HCT116 (cell line): ENCODE measurements at regions not wholly inside any gene's neighbourhood (a gene's known extent, or its start where the extent isn't known, plus 50 kb on each side); places are given as distances from the start of the nearest gene placed in this dataset.

ENCODE experiments used
- ATAC-seq: fragments of 200-7000 bp; cut with Tn5 transposase; 2 replicates; pipeline ENCODE4 v1.9.1; 2020; ENCODE audit warnings: mild to moderate bottlenecking, moderate library complexity
- BruUV-seq: library from RNA; stranded (reverse); fragments of 400-500 nt; replicated peaks from 2 replicates; lab custom pipeline; 2021; lab: Mats Ljungman, UMichigan
- CTCF ChIA-PET: fragments of 300-600 bp; sonication (Branson Sonifier 250); formaldehyde crosslinking; loops from one replicate; lab custom pipeline; 2021; ENCODE audit warnings: antibody characterized with exemption; lab: Charles Lee
- POLR2A ChIA-PET: fragments of 300-600, 350-600 bp; sonication (Branson Sonifier 250); formaldehyde crosslinking; loops from one replicate; lab custom pipeline; 2021; ENCODE audit warnings: antibody characterized with exemption; lab: Charles Lee
- RAD21 ChIA-PET, 2 experiments: fragments of 300-600 bp; sonication (Branson Sonifier 250); formaldehyde crosslinking; loops; one replicate each; lab custom pipeline; 2023; ENCODE audit warnings: low total read pairs in 2 of 2; ENCODE audit not compliant: uncharacterized antibody in 2 of 2, unreplicated experiment in 2 of 2, low non-redundant PET in 1 of 2; lab: Charles Lee
- DNase-seq: peaks from one replicate; pipeline ENCODE4 v3.0.0-alpha.2; 2010; ENCODE audit warnings: low read depth, low spot score
- H2AFZ ChIP-seq: fragments of 200-600 bp; shearing (Covaris generic), sonication (generic); 2 replicates; pipeline ENCODE4 v1.6.1; 2017; ENCODE audit warnings: low read depth, mixed run types, mixed read lengths, antibody characterized with exemption, low read length; ENCODE audit not compliant: poor library complexity, severe bottlenecking
- H3K27ac ChIP-seq: 2 replicates; pipeline ENCODE4 v1.5.1; 2012; ENCODE audit warnings: low read depth, low read length
- H3K27me3 ChIP-seq: fragments of 200-600 bp; sonication (generic); 2 replicates; pipeline ENCODE4 v1.6.1; 2016; ENCODE audit warnings: mixed run types, low read length, mixed read lengths; ENCODE audit not compliant: insufficient read depth
- H3K36me3 ChIP-seq, 2 experiments: fragments of 200-500 bp in 1 of 2; fragments of 200-600 bp in 1 of 2; sonication (Bioruptor generic) in 1 of 2; sonication (generic) in 1 of 2; 2 replicates each; pipeline versions ENCODE4 v1.5.1 to v1.6.1; 2014 to 2016; ENCODE audit warnings: low read length in 2 of 2, inconsistent platforms in 1 of 2, mixed read lengths in 1 of 2, mixed run types in 1 of 2; ENCODE audit not compliant: insufficient read depth in 2 of 2, control insufficient read depth in 1 of 2
- H3K4me1 ChIP-seq, 2 experiments: fragments of 200-600 bp in 1 of 2; sonication (generic) in 1 of 2; 2 replicates each; pipeline versions ENCODE4 v1.5.1 to v1.6.1; 2012 to 2017; ENCODE audit warnings: low read length in 2 of 2, inconsistent platforms in 1 of 2, mild to moderate bottlenecking in 1 of 2, mixed read lengths in 1 of 2, mixed run types in 1 of 2, moderate library complexity in 1 of 2; ENCODE audit not compliant: insufficient read depth in 2 of 2, control insufficient read depth in 1 of 2
- H3K4me2 ChIP-seq: fragments of 200-600 bp; sonication (generic); 2 replicates; pipeline ENCODE4 v1.6.1; 2017; ENCODE audit warnings: mixed run types, low read length, mixed read lengths
- H3K4me3 ChIP-seq, 2 experiments: fragments of 200-600 bp in 1 of 2; sonication (generic) in 1 of 2; replicated peaks in 1 of 2; 2 replicates each; pipeline ENCODE4 v1.5.1; 2011 to 2016; ENCODE audit warnings: low read length in 2 of 2, control low read depth in 1 of 2, low read depth in 1 of 2, mild to moderate bottlenecking in 1 of 2, mixed read lengths in 1 of 2, mixed run types in 1 of 2
- H3K79me2 ChIP-seq: fragments of 200-600 bp; sonication (generic); 2 replicates; pipeline ENCODE4 v1.6.1; 2017; ENCODE audit warnings: mild to moderate bottlenecking, mixed run types, low read length, moderate library complexity, mixed read lengths; ENCODE audit not compliant: insufficient read depth
- H3K9ac ChIP-seq: fragments of 200-600 bp; sonication (generic); 2 replicates; pipeline ENCODE4 v1.6.1; 2016; ENCODE audit warnings: low read length, mixed read lengths
- H3K9me2 ChIP-seq: fragments of 200-600 bp; sonication (generic), shearing (Covaris generic); 2 replicates; pipeline ENCODE4 v1.6.1; 2017; ENCODE audit warnings: mixed run types, mild to moderate bottlenecking, moderate library complexity; ENCODE audit not compliant: insufficient read depth
- H3K9me3 ChIP-seq, 2 experiments: fragments of 200-500 bp in 1 of 2; fragments of 200-600 bp in 1 of 2; sonication (Bioruptor generic) in 1 of 2; sonication (generic) in 1 of 2; 2 replicates each; pipeline ENCODE4 v1.6.1; 2014 to 2017; ENCODE audit warnings: low read length in 2 of 2, mixed read lengths in 2 of 2, inconsistent platforms in 1 of 2, low read depth in 1 of 2, mild to moderate bottlenecking in 1 of 2, mixed run types in 1 of 2, moderate library complexity in 1 of 2; ENCODE audit not compliant: control insufficient read depth in 1 of 2, insufficient read depth in 1 of 2
- H4K20me1 ChIP-seq: fragments of 200-600 bp; sonication (generic), shearing (Covaris generic); 2 replicates; pipeline ENCODE4 v1.6.1; 2017; ENCODE audit warnings: mixed run types, mild to moderate bottlenecking, moderate library complexity; ENCODE audit not compliant: insufficient read depth
- FOSL1 ChIP-seq: IDR thresholded peaks from 2 replicates; pipeline ENCODE4 v1.6.1; 2012; ENCODE audit warnings: low read depth
- POLR2AphosphoS5 ChIP-seq: IDR thresholded peaks from 2 replicates; pipeline ENCODE4 v1.6.1; 2011; ENCODE audit warnings: mild to moderate bottlenecking, low read depth, low read length, moderate library complexity
- RAD21 ChIP-seq: IDR thresholded peaks from 2 replicates; pipeline ENCODE4 v1.6.1; 2012; ENCODE audit warnings: low read depth, mild to moderate bottlenecking
- REST ChIP-seq: IDR thresholded peaks from 2 replicates; pipeline ENCODE4 v1.6.1; 2012; ENCODE audit warnings: low read depth
- SIN3A ChIP-seq: IDR thresholded peaks from 2 replicates; pipeline ENCODE4 v1.6.1; 2012; ENCODE audit warnings: low read depth
- TCF7L2 ChIP-seq: IDR thresholded peaks from 2 replicates; pipeline ENCODE4 v1.7.0; 2011; ENCODE audit warnings: borderline replicate concordance, inconsistent platforms; ENCODE audit not compliant: insufficient read depth, insufficient read length; ENCODE audit errors: extremely low read depth
- intact Hi-C: fragments of 100-400 bp; cut with micrococcal nuclease; formaldehyde crosslinking; loops from 2 replicates; pipeline ENCODE4 v1.10.0; 2022

DNA sequence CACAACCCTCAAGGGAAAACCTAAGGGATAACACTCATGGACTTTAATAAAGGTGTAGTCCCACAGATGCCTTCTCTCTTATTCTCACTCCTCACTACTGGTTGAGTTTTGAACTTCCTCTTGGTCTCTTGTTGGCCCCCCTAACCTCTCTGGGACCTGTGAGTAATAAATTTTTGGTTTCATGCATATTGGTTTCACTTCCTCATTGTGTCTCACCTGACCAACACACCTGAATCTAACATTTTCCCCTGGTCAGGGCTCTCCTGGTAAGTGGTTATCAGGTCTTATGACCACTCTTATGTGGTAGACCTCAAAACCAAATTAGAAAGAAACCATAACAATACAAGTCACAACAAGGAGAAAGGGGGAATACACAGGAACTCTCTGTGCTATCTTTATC is 60.5 kb upstream of the PRMT6 start:
- no peak overlapping the region for H3K27ac ChIP-seq
- intact Hi-C loops, result no loop called here
- CTCF ChIA-PET, result no interaction called here

GRCh38 chr1:106998431-106999002 is 58.0 kb upstream of the PRMT6 start:
- RAD21 ChIA-PET, result no interaction called here
- H3K4me3 ChIP-seq, result no peak overlapping the region

More for the DNA sequence above, 60.5 kb upstream of the PRMT6 start:
- H3K36me3 ChIP-seq, result no peaks in the 10 kb centered on the region
- H3K9ac ChIP-seq, result no peak overlapping the region
- ChIA-PET RAD21 (no interaction called here), POLR2A (no interaction called here)
- peaks cover 0 to 3% of the 10 kb centered on the region in 2 experiments; a peak in 1 of 4 replicates for H3K9me3 ChIP-seq
- no peaks in the 10 kb centered on the region for H3K9me2 ChIP-seq
- H3K4me1 ChIP-seq, result no peaks in the 10 kb centered on the region
- no peaks in the 10 kb centered on the region for H3K27me3 ChIP-seq
- H4K20me1 ChIP-seq, result no peaks in the 10 kb centered on the region
- no peak overlapping the region for H3K4me2 ChIP-seq
- no TSS peak for BruUV-seq
- no peaks in the 10 kb centered on the region for H3K79me2 ChIP-seq
- TF ChIP-seq FOSL1 (no peak), POLR2AphosphoS5 (no peak), RAD21 (no peak), SIN3A (no peak), TCF7L2 (no peak)
- no peak overlapping the region for H3K4me3 ChIP-seq
- ATAC-seq (no peak), DNase-seq (no peak)
- H2AFZ ChIP-seq, result no peak overlapping the region

More at GRCh38 chr1:106998431-106999002, 58.0 kb upstream of the PRMT6 start:
- no peak for TF ChIP-seq REST
- TF ChIP-seq, all 23 proteins: peak for 0
- H2AFZ ChIP-seq, result no peak overlapping the region
- H3K36me3 ChIP-seq, result no peaks in the 10 kb centered on the region
- ATAC-seq (no peak), DNase-seq (no peak)
- H3K27me3 ChIP-seq, result no peaks in the 10 kb centered on the region
- ChIA-PET CTCF (no interaction called here), POLR2A (no interaction called here)
- no peak overlapping the region for H3K27ac ChIP-seq
- H3K9ac ChIP-seq, result no peak overlapping the region
- H3K4me1 ChIP-seq, result no peaks in the 10 kb centered on the region
- no peaks in the 10 kb centered on the region for H4K20me1 ChIP-seq
- BruUV-seq, result no TSS peak
- intact Hi-C loops, result no loop called here
- peaks cover 0 to 3% of the 10 kb centered on the region in 2 experiments; a peak in 1 of 4 replicates for H3K9me3 ChIP-seq
- H3K4me2 ChIP-seq, result no peak overlapping the region
- H3K9me2 ChIP-seq, result no peaks in the 10 kb centered on the region
- H3K79me2 ChIP-seq, result no peaks in the 10 kb centered on the region
